HCT116 (cell line): ENCODE measurements at regions not wholly inside any gene's neighbourhood (a gene's known extent, or its start where the extent isn't known, plus 50 kb on each side); places are given as distances from the start of the nearest gene placed in this dataset.

Experiments used
- ATAC-seq: fragments of 200-7000 bp; cut with Tn5 transposase; 2 replicates; pipeline ENCODE4 v1.9.1; 2020; ENCODE audit warnings: mild to moderate bottlenecking, moderate library complexity
- BruUV-seq: library from RNA; stranded (reverse); fragments of 400-500 nt; replicated peaks from 2 replicates; lab custom pipeline; 2021; lab: Mats Ljungman, UMichigan
- CTCF ChIA-PET: fragments of 300-600 bp; sonication (Branson Sonifier 250); formaldehyde crosslinking; loops from one replicate; lab custom pipeline; 2021; ENCODE audit warnings: antibody characterized with exemption; lab: Charles Lee
- POLR2A ChIA-PET: fragments of 300-600, 350-600 bp; sonication (Branson Sonifier 250); formaldehyde crosslinking; loops from one replicate; lab custom pipeline; 2021; ENCODE audit warnings: antibody characterized with exemption; lab: Charles Lee
- RAD21 ChIA-PET, 2 experiments: fragments of 300-600 bp; sonication (Branson Sonifier 250); formaldehyde crosslinking; loops; one replicate each; lab custom pipeline; 2023; ENCODE audit warnings: low total read pairs in 2 of 2; ENCODE audit not compliant: uncharacterized antibody in 2 of 2, unreplicated experiment in 2 of 2, low non-redundant PET in 1 of 2; lab: Charles Lee
- DNase-seq: peaks from one replicate; pipeline ENCODE4 v3.0.0-alpha.2; 2010; ENCODE audit warnings: low read depth, low spot score
- H2AFZ ChIP-seq: fragments of 200-600 bp; shearing (Covaris generic), sonication (generic); 2 replicates; pipeline ENCODE4 v1.6.1; 2017; ENCODE audit warnings: low read depth, mixed run types, mixed read lengths, antibody characterized with exemption, low read length; ENCODE audit not compliant: poor library complexity, severe bottlenecking
- H3K27ac ChIP-seq: 2 replicates; pipeline ENCODE4 v1.5.1; 2012; ENCODE audit warnings: low read depth, low read length
- H3K27me3 ChIP-seq: fragments of 200-600 bp; sonication (generic); 2 replicates; pipeline ENCODE4 v1.6.1; 2016; ENCODE audit warnings: mixed run types, low read length, mixed read lengths; ENCODE audit not compliant: insufficient read depth
- H3K36me3 ChIP-seq, 2 experiments: fragments of 200-500 bp in 1 of 2; fragments of 200-600 bp in 1 of 2; sonication (Bioruptor generic) in 1 of 2; sonication (generic) in 1 of 2; 2 replicates each; pipeline versions ENCODE4 v1.5.1 to v1.6.1; 2014 to 2016; ENCODE audit warnings: low read length in 2 of 2, inconsistent platforms in 1 of 2, mixed read lengths in 1 of 2, mixed run types in 1 of 2; ENCODE audit not compliant: insufficient read depth in 2 of 2, control insufficient read depth in 1 of 2
- H3K4me1 ChIP-seq, 2 experiments: fragments of 200-600 bp in 1 of 2; sonication (generic) in 1 of 2; 2 replicates each; pipeline versions ENCODE4 v1.5.1 to v1.6.1; 2012 to 2017; ENCODE audit warnings: low read length in 2 of 2, inconsistent platforms in 1 of 2, mild to moderate bottlenecking in 1 of 2, mixed read lengths in 1 of 2, mixed run types in 1 of 2, moderate library complexity in 1 of 2; ENCODE audit not compliant: insufficient read depth in 2 of 2, control insufficient read depth in 1 of 2
- H3K4me2 ChIP-seq: fragments of 200-600 bp; sonication (generic); 2 replicates; pipeline ENCODE4 v1.6.1; 2017; ENCODE audit warnings: mixed run types, low read length, mixed read lengths
- H3K4me3 ChIP-seq, 2 experiments: fragments of 200-600 bp in 1 of 2; sonication (generic) in 1 of 2; replicated peaks in 1 of 2; 2 replicates each; pipeline ENCODE4 v1.5.1; 2011 to 2016; ENCODE audit warnings: low read length in 2 of 2, control low read depth in 1 of 2, low read depth in 1 of 2, mild to moderate bottlenecking in 1 of 2, mixed read lengths in 1 of 2, mixed run types in 1 of 2
- H3K79me2 ChIP-seq: fragments of 200-600 bp; sonication (generic); 2 replicates; pipeline ENCODE4 v1.6.1; 2017; ENCODE audit warnings: mild to moderate bottlenecking, mixed run types, low read length, moderate library complexity, mixed read lengths; ENCODE audit not compliant: insufficient read depth
- H3K9ac ChIP-seq: fragments of 200-600 bp; sonication (generic); 2 replicates; pipeline ENCODE4 v1.6.1; 2016; ENCODE audit warnings: low read length, mixed read lengths
- H3K9me2 ChIP-seq: fragments of 200-600 bp; sonication (generic), shearing (Covaris generic); 2 replicates; pipeline ENCODE4 v1.6.1; 2017; ENCODE audit warnings: mixed run types, mild to moderate bottlenecking, moderate library complexity; ENCODE audit not compliant: insufficient read depth
- H3K9me3 ChIP-seq, 2 experiments: fragments of 200-500 bp in 1 of 2; fragments of 200-600 bp in 1 of 2; sonication (Bioruptor generic) in 1 of 2; sonication (generic) in 1 of 2; 2 replicates each; pipeline ENCODE4 v1.6.1; 2014 to 2017; ENCODE audit warnings: low read length in 2 of 2, mixed read lengths in 2 of 2, inconsistent platforms in 1 of 2, low read depth in 1 of 2, mild to moderate bottlenecking in 1 of 2, mixed run types in 1 of 2, moderate library complexity in 1 of 2; ENCODE audit not compliant: control insufficient read depth in 1 of 2, insufficient read depth in 1 of 2
- H4K20me1 ChIP-seq: fragments of 200-600 bp; sonication (generic), shearing (Covaris generic); 2 replicates; pipeline ENCODE4 v1.6.1; 2017; ENCODE audit warnings: mixed run types, mild to moderate bottlenecking, moderate library complexity; ENCODE audit not compliant: insufficient read depth
- CEBPB ChIP-seq: IDR thresholded peaks from 2 replicates; pipeline ENCODE4 v1.6.1; 2012; ENCODE audit warnings: low read depth
- CTCF ChIP-seq, 3 experiments: fragments of 200-600 bp in 1 of 3; sonication (generic) in 1 of 3; IDR thresholded peaks in 2 of 3; conservative IDR thresholded peaks in 1 of 3; 2 replicates each; pipeline ENCODE4 v1.5.1; 2012 to 2017; ENCODE audit warnings: low read depth in 2 of 3, low read length in 2 of 3, antibody characterized with exemption in 1 of 3, borderline replicate concordance in 1 of 3, control low read depth in 1 of 3, mild to moderate bottlenecking in 1 of 3, mixed read lengths in 1 of 3, mixed run types in 1 of 3, moderate library complexity in 1 of 3; ENCODE audit not compliant: insufficient read depth in 1 of 3
- EGR1 ChIP-seq: IDR thresholded peaks from 2 replicates; pipeline ENCODE4 v1.6.1; 2012; ENCODE audit warnings: low read depth
- EZH2 ChIP-seq: fragments of 200-600 bp; sonication (generic); IDR thresholded peaks from 2 replicates; pipeline ENCODE4 v1.6.1; 2017; ENCODE audit warnings: antibody characterized with exemption, mixed run types
- EZH2phosphoT487 ChIP-seq: fragments of 200-600 bp; IDR thresholded peaks from 2 replicates; pipeline ENCODE4 v1.6.1; 2018; ENCODE audit warnings: antibody characterized with exemption, borderline replicate concordance
- FOSL1 ChIP-seq: IDR thresholded peaks from 2 replicates; pipeline ENCODE4 v1.6.1; 2012; ENCODE audit warnings: low read depth
- MAX ChIP-seq: IDR thresholded peaks from 2 replicates; pipeline ENCODE4 v1.6.1; 2012
- POLR2A ChIP-seq: IDR thresholded peaks from 2 replicates; pipeline ENCODE4 v1.7.0; 2011; ENCODE audit warnings: borderline replicate concordance; ENCODE audit not compliant: insufficient read depth, insufficient read length; ENCODE audit errors: extremely low read depth
- RAD21 ChIP-seq: IDR thresholded peaks from 2 replicates; pipeline ENCODE4 v1.6.1; 2012; ENCODE audit warnings: low read depth, mild to moderate bottlenecking
- REST ChIP-seq: IDR thresholded peaks from 2 replicates; pipeline ENCODE4 v1.6.1; 2012; ENCODE audit warnings: low read depth
- SP1 ChIP-seq: IDR thresholded peaks from 2 replicates; pipeline ENCODE4 v1.6.1; 2012; ENCODE audit warnings: low read depth
- ZBTB33 ChIP-seq: IDR thresholded peaks from 2 replicates; pipeline ENCODE4 v1.6.1; 2011; ENCODE audit warnings: mild to moderate bottlenecking, low read length, moderate library complexity; ENCODE audit not compliant: insufficient replicate concordance; ENCODE audit errors: extremely low read depth
- ZFX ChIP-seq: fragments of 450-650 bp; IDR thresholded peaks from 2 replicates; pipeline ENCODE4 v1.6.1; 2017
- ZNF274 ChIP-seq: fragments of 200-500 bp; sonication (Bioruptor generic); IDR thresholded peaks from 2 replicates; pipeline ENCODE4 v1.6.1; 2014; ENCODE audit warnings: mild to moderate bottlenecking, low read depth, low read length, inconsistent platforms
- intact Hi-C: fragments of 100-400 bp; cut with micrococcal nuclease; formaldehyde crosslinking; loops from 2 replicates; pipeline ENCODE4 v1.10.0; 2022

- intact Hi-C loops = no loop called here
- Histone ChIP-seq H2AFZ (no peak overlapping the region), H3K9ac (no peak overlapping the region), H3K36me3 (no peaks in the 10 kb centered on the region), H3K4me3 (no peak overlapping the region), H4K20me1 (no peaks in the 10 kb centered on the region), H3K9me3 (no peaks in the 10 kb centered on the region), H3K27ac (no peak overlapping the region), H3K79me2 (no peaks in the 10 kb centered on the region), H3K9me2 (no peaks in the 10 kb centered on the region), H3K27me3 (peaks cover 5% of the 10 kb centered on the region; the same call in 1 of the 2 replicates), H3K4me2 (no peak overlapping the region), H3K4me1 (no peaks in the 10 kb centered on the region)
- ChIA-PET RAD21 (no interaction called here), POLR2A (no interaction called here), CTCF (no interaction called here)
- no peak for TF ChIP-seq MAX
- TF ChIP-seq EZH2 = no peak
- no peak for TF ChIP-seq CTCF (IDR thresholded peaks at IDR 0.05 in 2 of 3, conservative IDR thresholded peaks at IDR 0.05 in 1 of 3; ENCODE audit: borderline replicate concordance in 1 of 3, insufficient read depth in 1 of 3, low read depth in 2 of 3, low read length in 2 of 3)
- TF ChIP-seq ZBTB33 = no peak
- TF ChIP-seq CEBPB = no peak
- TF ChIP-seq EZH2phosphoT487 = no peak
- TF ChIP-seq EGR1 = no peak
- no peak for TF ChIP-seq ZNF274
- TF ChIP-seq ZFX = no peak
- TF ChIP-seq RAD21 = no peak
- TF ChIP-seq SP1 = no peak
- TF ChIP-seq REST = no peak
- TF ChIP-seq FOSL1 = no peak
- no peak for TF ChIP-seq POLR2A
- ATAC-seq (no peak), DNase-seq (no peak)
- BruUV-seq = no TSS peak
These were observed 313.1 kb upstream of the PPP2R3A start for GRCh38 chr3:135652388-135652787.
